NCI-H345 treated with DMSO at 0.1 percent for 48 hours (cell line): ENCODE measurements at regions not wholly inside any gene's neighbourhood (a gene's known extent, or its start where the extent isn't known, plus 50 kb on each side); places are given as distances from the start of the nearest gene placed in this dataset.

Source experiments
- DNase-seq: peaks from one replicate; lab custom pipeline; 2025; ENCODE audit not compliant: unreplicated experiment; lab: John Stamatoyannopoulos, UW

DNA sequence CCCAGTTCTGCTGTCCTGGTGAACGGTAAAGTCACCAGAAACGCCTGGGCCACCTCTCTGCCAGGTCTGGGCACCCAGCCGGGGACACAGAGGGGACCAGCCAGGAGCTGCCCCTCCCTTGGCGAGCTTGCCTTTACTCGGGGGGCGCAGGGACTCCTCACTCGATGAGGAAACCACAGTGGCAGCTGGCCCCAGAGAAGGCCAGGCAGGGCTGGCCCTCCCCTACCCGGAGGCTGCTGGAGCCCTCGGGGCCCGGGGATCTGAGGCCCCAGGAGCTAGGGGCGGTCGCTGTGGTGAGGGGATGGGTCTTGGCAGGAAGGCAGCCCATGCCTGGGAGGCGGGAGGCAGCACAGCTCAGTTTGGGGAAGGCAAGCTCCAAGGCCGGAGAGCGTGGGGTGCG lies 80.4 kb upstream of the SLCO4A1 start:
- no peak for DNase-seq

DNA sequence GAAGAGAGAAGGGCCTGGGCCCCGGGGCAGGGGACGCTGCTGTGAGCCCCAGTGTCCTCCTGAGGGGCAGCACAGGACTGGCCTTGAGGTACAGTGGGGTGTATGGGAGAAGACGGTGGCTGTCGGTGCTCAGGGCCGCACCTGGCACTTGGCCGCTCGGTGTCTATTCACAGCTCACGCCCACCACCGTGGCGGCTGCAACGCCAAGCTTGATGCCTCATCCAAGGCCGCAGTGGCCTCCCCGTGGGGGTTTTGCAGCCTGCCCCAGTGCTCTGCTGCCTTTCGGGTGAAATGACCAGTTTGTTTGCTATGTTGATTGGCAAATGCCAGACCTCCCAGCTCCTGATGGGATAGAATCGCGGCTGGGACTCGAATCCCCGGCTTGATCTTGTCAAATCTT lies 79.5 kb upstream of the SLCO4A1 start:
- DNase-seq = no peak

- no peak for DNase-seq
Measured at GRCh38 chr20:62563561-62563960, 78.7 kb upstream of the SLCO4A1 start.

- DNase-seq = no peak
Measured at GRCh38 chr20:62564456-62565245, 77.7 kb upstream of the SLCO4A1 start.

DNA sequence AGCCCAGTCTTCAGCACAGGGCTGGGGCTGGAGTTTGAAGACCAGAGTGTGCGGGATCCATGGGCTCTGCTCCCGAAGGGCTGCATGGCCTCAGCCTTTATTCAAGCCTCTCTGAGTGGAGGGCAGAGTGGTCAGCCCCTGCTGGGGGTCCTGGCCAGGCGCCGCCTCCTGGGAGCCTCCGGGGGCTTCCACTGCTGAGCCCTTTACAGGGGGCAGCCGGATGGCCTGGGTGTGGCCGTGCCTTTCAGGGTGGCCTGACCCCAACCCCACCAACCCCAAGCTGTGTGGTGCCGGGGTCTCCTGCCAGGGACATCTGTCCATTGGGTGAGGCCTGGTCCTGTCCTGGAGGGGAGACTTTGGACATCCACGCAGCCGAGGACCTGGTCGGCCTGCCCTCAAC lies 76.0 kb upstream of the SLCO4A1 start:
- DNase-seq = no peak

DNA sequence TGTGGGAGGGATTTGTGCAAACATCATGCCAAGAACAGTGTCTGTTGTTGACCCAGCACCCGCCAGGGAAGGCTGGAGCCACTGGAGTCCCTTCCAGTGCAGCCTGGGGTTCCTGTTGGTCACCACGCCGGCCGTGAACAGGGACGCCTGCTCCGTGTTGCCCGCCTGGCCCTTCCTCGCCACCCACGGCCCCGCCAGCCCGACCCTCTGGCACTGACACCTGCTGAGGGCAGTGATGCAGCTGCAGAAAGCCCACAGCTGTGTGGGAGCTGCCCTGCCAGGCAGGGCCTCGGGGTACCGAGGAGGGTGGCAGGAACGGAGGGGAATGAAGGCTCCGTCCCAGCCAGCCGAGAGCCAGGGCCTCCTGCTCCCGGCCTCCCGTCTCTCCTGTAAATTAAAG lies 75.5 kb upstream of the SLCO4A1 start:
- no peak for DNase-seq

- DNase-seq = no peak
Measured at GRCh38 chr20:62567246-62568044, 74.9 kb upstream of the SLCO4A1 start.

DNA sequence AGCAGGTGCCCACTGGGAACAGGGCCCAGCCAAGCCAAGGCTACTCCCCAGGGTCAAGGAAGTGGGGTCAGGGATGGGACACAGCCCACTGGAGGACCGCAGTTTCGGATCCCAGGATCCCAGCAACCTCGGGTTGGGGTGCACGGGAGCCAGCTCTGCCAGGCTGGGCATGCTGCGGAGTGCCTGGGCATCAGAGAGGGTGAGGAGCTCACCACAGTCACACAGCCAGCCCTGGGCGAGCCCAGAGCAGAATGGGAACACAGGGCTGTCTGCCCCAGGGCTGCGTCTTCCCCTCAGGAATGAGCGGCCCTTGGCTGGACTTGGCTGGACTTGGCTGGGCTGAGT lies 74.3 kb upstream of the SLCO4A1 start:
- no peak for DNase-seq

- no peak for DNase-seq
Measured at GRCh38 chr20:62569615-62570014, 72.7 kb upstream of the SLCO4A1 start.

- no peak for DNase-seq
Measured at GRCh38 chr20:62570403-62570802, 71.9 kb upstream of the SLCO4A1 start.

DNA sequence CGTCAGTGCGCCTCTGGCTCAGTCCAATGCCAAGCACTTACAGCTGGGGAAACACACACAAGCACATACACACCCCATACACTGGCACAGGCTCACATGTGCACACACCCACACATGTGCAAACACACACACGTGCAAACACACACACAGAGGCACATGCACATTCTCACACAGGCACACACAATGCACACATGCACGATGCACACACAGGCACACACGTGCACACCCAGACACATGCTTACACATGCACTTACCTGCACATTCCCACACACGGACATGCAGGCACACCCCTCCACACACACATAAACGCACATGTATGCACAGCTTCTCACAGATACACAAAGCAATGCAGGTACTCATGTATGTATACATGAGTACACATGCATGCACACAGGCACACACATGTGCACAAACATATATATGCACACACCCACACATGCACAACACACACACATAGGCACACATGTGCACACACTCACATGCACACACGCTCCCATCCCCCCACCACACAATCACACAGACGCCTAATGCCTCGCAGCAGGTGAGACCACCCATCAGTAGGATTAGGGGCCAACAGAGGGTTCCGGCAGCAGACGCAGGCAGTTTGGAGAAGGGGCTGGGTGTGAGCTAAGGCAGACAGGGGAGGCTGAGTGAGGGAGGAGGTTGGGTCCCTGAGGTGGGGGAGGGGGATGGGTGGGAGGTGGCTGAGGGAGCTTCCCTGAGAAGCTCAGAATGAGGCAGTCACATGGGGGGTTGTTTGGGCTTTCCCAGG lies 71.2 kb upstream of the SLCO4A1 start:
- DNase-seq = no peak

GRCh38 chr20:62571669-62572344 lies 70.5 kb upstream of the SLCO4A1 start:
- no peak for DNase-seq

DNA sequence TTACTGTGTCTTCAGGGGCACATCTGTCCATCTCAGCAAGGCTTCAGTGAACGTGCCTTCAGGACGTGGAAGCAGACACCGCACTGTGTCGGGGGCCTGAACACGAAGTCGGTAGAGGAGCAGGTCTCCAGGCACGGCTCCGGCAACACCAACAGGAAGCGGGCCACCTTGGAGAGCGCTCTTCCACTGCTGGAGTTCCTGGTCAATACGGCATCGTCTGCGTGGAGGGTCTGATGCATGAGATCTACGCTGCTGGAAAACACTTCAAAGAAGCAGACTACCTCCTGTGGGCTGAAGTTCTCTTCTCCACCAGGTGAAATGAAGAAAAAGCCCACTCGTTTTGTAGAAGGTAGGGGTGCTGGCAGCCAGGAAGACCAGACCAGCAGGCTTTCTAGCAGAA lies 69.3 kb upstream of the SLCO4A1 start:
- no peak for DNase-seq

GRCh38 chr20:62573817-62574216 lies 68.5 kb upstream of the SLCO4A1 start:
- no peak for DNase-seq

DNA sequence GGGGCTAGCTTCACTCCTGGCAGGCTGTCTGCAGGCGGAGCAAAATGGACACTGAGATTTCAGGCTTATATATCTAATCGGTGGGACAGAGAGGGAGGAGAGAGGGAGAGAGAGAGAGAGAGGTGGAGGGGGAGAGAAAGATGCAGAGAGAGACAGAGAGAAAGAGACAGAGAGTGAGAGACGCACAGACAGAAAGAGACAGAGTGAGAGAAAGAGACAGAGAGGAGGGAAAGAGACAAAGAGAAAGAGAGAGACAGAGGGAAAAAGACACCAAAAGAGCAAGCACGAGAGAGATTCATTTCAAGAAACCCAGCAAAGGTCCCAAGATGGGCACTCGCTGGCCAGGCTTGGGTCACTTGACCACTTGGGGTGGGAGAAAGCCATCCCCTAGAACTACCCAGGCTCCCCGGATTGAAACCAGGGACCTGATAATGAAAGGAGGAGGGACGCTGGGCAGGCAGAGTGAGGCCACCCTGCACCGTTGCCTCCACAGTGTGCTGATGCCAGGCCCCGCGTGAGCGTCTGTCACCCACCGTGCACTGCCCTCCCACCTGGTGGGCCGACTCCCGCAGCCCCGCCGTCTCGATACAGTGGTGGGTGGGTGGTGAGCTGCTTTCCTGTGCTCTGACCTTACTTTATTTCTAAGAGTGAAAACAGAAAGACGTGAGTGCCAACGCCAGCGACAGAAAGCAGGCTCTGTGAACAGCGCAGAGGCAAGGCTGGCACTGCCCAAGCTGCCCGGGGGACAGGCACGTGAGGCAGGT lies 67.9 kb upstream of the SLCO4A1 start:
- DNase-seq = no peak

DNA sequence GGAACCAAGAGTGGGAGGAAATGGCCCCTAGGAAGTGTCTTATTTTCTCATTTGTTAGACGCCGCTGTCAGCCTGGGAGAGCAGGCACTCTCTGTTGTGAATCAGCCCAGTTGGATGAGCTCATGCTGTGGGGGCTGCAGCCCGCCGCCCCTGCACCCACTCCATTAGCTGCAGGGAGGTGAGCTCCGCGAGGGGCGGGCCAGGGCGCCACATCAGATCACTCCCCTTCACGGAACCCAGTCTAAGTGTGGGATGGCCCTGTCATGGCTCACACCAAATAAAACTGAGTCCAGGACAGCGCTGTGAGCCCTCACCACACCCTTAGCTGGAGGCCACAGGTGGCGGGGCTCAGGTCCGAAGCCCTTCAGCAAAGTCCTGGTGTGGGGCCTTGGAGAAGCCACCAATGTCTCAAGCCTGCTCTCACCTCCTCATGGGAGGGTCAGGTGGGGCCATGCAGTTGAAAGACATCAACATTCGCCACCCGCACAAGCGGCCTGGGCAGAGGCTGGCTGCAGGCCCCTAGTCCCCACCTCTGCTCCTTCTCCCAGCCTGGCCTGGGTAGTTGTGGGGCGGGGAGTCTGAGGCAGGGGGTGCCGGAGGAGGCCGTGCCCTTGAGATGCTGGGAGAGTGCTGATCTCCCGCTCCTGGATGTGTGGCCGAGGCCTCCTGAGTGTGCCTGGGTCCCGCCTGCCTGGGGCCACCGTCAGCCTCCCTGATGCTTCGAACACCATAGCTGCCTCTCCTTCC lies 66.2 kb upstream of the SLCO4A1 start:
- DNase-seq = no peak

DNA sequence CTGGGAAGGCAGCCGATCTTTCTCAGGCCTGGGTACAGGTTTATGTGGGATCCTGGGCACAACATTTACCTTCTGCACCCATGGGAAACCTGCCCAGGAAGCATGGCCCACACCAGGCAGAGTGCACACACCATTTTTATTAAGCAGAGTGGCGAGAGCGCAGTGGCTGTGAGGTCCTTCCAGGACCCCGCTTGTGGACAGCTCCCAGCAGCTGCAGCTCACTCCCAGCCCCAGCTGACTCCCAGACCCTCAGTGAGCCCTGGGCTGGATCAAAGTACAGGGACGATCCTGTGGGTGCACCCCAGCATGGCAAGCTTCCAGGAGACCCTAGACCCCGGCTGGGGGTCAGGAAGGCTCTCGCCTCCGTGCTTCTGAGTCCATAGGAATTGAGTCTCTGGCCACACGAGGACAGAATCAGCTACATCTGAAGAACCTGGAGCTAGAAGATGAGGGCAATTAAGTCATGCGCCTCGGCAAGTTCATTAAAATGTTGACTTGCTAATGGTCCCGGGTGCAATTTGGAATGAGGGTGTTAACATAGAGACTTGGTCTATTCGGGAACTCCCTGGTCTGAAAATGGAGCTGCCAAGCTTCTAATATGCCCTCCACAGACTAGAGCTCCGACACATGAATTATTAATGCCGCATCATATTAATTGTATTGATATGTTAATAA lies 65.4 kb upstream of the SLCO4A1 start:
- no peak for DNase-seq

DNA sequence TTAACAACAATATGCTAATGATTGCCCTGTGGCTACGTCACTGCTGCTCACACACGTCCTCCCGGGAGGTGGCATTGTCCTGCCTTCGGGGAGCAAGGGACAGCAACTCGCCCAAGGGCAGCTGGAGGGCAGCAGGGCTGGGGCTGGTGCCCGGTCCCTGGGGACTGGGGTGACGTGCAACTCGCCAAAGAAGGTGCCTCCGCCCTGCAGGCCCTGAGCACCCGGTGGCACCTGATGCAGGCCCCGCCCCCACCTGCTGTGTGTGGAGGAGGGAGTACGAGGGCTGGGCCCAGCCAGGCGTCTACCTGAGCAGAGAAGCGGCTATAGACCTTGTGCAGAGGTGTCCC lies 64.8 kb upstream of the SLCO4A1 start:
- peak; percentile 9 for DNase-seq

DNA sequence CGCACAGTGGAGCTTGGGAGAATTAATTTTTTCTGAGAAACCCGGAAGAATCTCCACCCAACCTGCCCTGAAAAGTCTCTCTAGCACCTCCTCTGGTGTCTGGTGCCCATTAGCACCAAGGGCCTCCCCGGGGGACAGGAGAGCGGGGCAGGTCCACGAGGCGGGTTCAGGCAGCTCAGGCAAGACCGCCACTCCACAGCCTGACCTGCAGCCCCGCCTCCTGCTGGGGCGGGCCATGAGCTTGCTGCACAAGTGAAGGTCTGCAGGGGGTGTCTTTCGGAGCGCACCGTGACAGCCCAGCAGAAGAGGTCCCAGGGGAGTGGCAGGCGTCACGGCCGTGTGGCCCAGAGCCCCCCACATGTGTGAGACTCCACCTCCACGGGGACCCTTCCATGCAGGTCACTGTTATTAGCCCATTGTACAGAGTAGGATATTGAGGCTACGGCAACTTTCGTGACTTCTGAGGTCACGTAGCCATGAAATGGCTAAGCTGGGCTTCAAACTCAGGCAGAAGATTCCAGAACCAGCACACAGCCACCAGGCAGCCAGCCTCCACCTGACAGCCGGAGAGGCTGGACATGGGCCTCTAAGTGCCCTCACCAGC lies 63.9 kb upstream of the SLCO4A1 start:
- no peak for DNase-seq
